GM23248 (cell line): ENCODE measurements at regions not wholly inside any gene's neighbourhood (a gene's known extent, or its start where the extent isn't known, plus 50 kb on each side); places are given as distances from the start of the nearest gene placed in this dataset.
"Not testable (repeated sequence)": the region's sequence is repeated elsewhere in the genome, so short reads cannot be mapped to it uniquely, and the experiment has no call there.

ENCODE experiments used
- DNase-seq: peaks from one replicate; pipeline ENCODE4 v3.0.0-alpha.2; 2015
- H2AFZ ChIP-seq: fragments of 200-600 bp; sonication (generic); 2 replicates; pipeline ENCODE4 v1.6.1; 2016; ENCODE audit warnings: antibody characterized with exemption
- H3F3A ChIP-seq: fragments of 200-600 bp; sonication (generic); 2 replicates; pipeline ENCODE4 v1.6.1; 2016; ENCODE audit warnings: mild to moderate bottlenecking, antibody characterized with exemption, mixed run types; ENCODE audit not compliant: insufficient read depth
- H3K27ac ChIP-seq: fragments of 200-600 bp; sonication (generic); 2 replicates; pipeline ENCODE4 v1.5.1; 2016; ENCODE audit warnings: mild to moderate bottlenecking
- H3K27me3 ChIP-seq: fragments of 200-600 bp; sonication (generic); replicated peaks from 2 replicates; pipeline ENCODE4 v1.6.1; 2016; ENCODE audit warnings: mild to moderate bottlenecking; ENCODE audit not compliant: insufficient read depth
- H3K36me3 ChIP-seq: fragments of 200-600 bp; sonication (generic); 2 replicates; pipeline ENCODE4 v1.6.1; 2016; ENCODE audit warnings: low read depth, mild to moderate bottlenecking
- H3K4me1 ChIP-seq: fragments of 200-600 bp; sonication (generic); 2 replicates; pipeline ENCODE4 v1.6.1; 2016; ENCODE audit warnings: mild to moderate bottlenecking; ENCODE audit not compliant: insufficient read depth
- H3K4me2 ChIP-seq: fragments of 200-600 bp; sonication (generic); one replicate; pipeline ENCODE4 v1.6.1; 2016; ENCODE audit warnings: mild to moderate bottlenecking; ENCODE audit not compliant: unreplicated experiment
- H3K4me3 ChIP-seq: fragments of 200-600 bp; sonication (generic); 2 replicates; pipeline ENCODE4 v1.5.1; 2016; ENCODE audit warnings: mild to moderate bottlenecking
- H3K79me2 ChIP-seq: fragments of 200-600 bp; sonication (generic); 2 replicates; pipeline ENCODE4 v1.6.1; 2016; ENCODE audit warnings: mild to moderate bottlenecking; ENCODE audit not compliant: insufficient read depth
- H3K9ac ChIP-seq: fragments of 200-600 bp; sonication (generic); 2 replicates; pipeline ENCODE4 v1.6.1; 2016; ENCODE audit warnings: mild to moderate bottlenecking
- H3K9me2 ChIP-seq: fragments of 200-600 bp; sonication (generic); 2 replicates; pipeline ENCODE4 v1.6.1; 2016; ENCODE audit warnings: mixed run types, mild to moderate bottlenecking, moderate library complexity; ENCODE audit not compliant: insufficient read depth
- H3K9me3 ChIP-seq: fragments of 200-600 bp; sonication (generic); one replicate; pipeline ENCODE4 v1.6.1; 2017; ENCODE audit warnings: low read depth
- H4K20me1 ChIP-seq: fragments of 200-600 bp; sonication (generic); 2 replicates; pipeline ENCODE4 v1.6.0; 2016; ENCODE audit not compliant: insufficient read depth
- EZH2 ChIP-seq: fragments of 200-600 bp; sonication (generic); IDR thresholded peaks from 2 replicates; pipeline ENCODE4 v1.6.1; 2018; ENCODE audit warnings: antibody characterized with exemption, mild to moderate bottlenecking; ENCODE audit not compliant: insufficient read depth, poor library complexity, severe bottlenecking
- EZH2phosphoT487 ChIP-seq: fragments of 200-600 bp; sonication (generic); IDR thresholded peaks from 2 replicates; pipeline ENCODE4 v1.6.1; 2018; ENCODE audit warnings: antibody characterized with exemption, moderate library complexity, mild to moderate bottlenecking, low read depth; ENCODE audit not compliant: insufficient read depth
- WGBS, 2 experiments: methylation state at CpG; one replicate each; pipeline ENCODE4 v1.1.6; 2015 to 2017; ENCODE audit warnings: low lambda C conversion rate in 2 of 2, low coverage in 1 of 2; ENCODE audit errors: missing lambda C conversion rate in 2 of 2; 5-methylcytosine and 5-hydroxymethylcytosine counted together
- in situ Hi-C: fragments of 300-500 bp; cut with MboI; formaldehyde crosslinking; loops from 2 replicates; pipeline ENCODE4 v1.15.0; 2020

DNA sequence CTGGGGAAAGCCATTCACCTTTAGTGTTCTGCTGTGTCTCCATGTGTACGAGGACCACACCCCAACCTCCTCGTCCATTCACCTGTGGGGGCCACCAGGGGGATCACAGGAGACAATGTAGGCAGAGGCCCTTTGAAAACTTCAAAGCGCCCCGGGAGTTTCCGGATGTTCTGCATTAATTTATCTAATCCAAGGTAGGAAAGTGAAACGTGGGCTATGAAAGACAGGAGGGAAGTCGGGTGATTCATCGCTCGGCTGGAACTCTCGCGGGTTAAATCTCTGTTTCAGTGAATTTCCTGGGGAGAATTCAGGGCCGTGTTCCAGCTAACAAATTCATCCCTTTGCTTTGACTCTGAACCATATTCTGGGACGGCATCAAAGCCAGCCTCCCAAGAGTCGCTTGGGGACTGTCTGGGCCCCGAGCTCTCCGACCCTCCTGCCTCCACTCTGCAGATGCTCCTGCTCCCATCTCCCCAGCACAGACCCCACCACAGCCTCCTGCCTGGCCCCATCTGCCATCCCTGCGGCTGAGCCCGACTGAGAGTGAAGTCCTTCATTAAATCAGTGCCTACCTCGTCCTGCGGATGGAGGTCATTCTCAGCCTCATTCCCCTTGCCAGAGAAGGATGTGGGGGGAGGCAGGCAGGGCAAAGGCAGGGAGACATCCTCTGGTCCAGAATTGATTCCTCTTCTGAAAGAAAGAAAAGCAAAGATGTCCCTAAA is 114.1 kb upstream of the CARD11 start:
- Histone ChIP-seq H3K4me1 (no peaks in the 10 kb centered on the region), H3K9me2 (no peaks in the 10 kb centered on the region), H3K9ac (no peak overlapping the region), H3K36me3 (no peaks in the 10 kb centered on the region), H3K4me2 (no peak overlapping the region), H3F3A (no peaks in the 10 kb centered on the region), H4K20me1 (no peaks in the 10 kb centered on the region), H3K27ac (no peak overlapping the region), H3K79me2 (no peaks in the 10 kb centered on the region), H2AFZ (0 out of 2 replicates have a peak overlapping the region, but pooled peaks have one; percentile 10), H3K9me3 (no peaks in the 10 kb centered on the region), H3K4me3 (no peak overlapping the region), H3K27me3 (peaks cover 7% of the 10 kb centered on the region; the same call in 1 of the 2 replicates)
- peak; percentile 34 for DNase-seq
- WGBS, 2 experiments = 11 to 13% methylated on average over 20 of the region's 20 CpGs
- TF ChIP-seq EZH2 (no peak), EZH2phosphoT487 (no peak)
- in situ Hi-C loops = loop anchor here (10.0 to 25.0 kb wide), 2 partner anchors 283 to 445 kb away; no protein-coding TSS in a partner anchor

DNA sequence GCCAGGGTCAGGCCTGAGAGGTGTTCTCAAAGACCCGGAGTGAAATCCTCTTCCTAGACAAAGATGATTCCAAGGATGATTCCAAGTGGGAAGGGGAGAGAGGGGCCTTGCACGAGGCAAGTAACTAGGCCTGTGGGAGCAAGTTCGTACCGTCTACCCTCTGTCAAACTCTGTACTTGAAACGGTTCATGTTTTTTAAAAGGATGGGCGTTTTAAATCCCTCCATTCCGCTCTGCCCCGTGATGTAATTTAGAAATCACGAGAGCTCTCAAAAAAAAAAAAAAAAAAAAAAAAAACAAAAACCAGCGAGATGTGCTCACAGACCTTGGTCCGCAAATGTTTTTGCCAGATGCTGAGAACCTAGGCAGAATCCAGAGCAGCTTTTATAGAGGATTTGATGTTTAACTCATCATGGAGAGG is 114.7 kb upstream of the CARD11 start:
- WGBS, 2 experiments = 5 to 6% methylated on average over 11 of the region's 11 CpGs
- 0 out of 2 replicates have a peak overlapping the region, but pooled peaks have one; percentile 10 for H2AFZ ChIP-seq
- TF ChIP-seq EZH2 (no peak), EZH2phosphoT487 (no peak)

DNA sequence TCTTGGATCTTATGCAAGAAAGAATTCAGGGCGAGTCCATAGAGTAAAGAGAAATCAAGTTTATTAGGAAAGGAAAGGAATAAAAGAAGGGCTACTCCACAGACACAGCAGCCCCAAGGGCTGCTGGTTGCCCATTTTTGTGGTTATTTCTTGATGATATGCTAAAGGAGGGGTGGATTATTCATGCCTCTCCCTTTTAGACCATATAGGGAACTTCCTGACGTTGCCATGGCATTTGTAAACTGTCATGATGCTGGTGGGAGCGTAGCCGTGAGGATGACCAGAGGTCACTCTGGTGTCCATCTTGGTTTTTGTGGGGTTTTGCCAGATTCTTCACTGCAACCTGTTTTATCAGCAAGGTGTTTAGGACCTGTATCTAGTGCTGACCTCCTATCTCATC is 115.4 kb upstream of the CARD11 start:
- no peak overlapping the region for H3K4me3 ChIP-seq
- in situ Hi-C loops = loop anchor here (10.0 to 25.0 kb wide), 2 partner anchors 284 to 447 kb away; no protein-coding TSS in a partner anchor
- no peak overlapping the region for H3K9ac ChIP-seq

More for the DNA sequence above, 114.7 kb upstream of the CARD11 start:
- DNase-seq = peak; percentile 3
- no peak overlapping the region for H3K27ac ChIP-seq
- H3K9ac ChIP-seq = no peak overlapping the region
- in situ Hi-C loops = loop anchor here (10.0 to 25.0 kb wide), 2 partner anchors 284 to 446 kb away; no protein-coding TSS in a partner anchor
- no peaks in the 10 kb centered on the region for H4K20me1 ChIP-seq
- H3K4me3 ChIP-seq = no peak overlapping the region
- no peaks in the 10 kb centered on the region for H3K36me3 ChIP-seq
- H3K4me1 ChIP-seq = no peaks in the 10 kb centered on the region
- peaks cover 7% of the 10 kb centered on the region; the same call in 1 of the 2 replicates for H3K27me3 ChIP-seq
- no peak overlapping the region for H3K4me2 ChIP-seq
- no peaks in the 10 kb centered on the region for H3F3A ChIP-seq
- no peaks in the 10 kb centered on the region for H3K79me2 ChIP-seq
- no peaks in the 10 kb centered on the region for H3K9me2 ChIP-seq
- H3K9me3 ChIP-seq = no peaks in the 10 kb centered on the region

GRCh38 chr7:3159445-3159844 is 115.8 kb upstream of the CARD11 start:
- WGBS, 2 experiments = 86% methylated on average over 3 of the region's 3 CpGs; no CpG with 5 or more reads in 1 of the 2 experiments
- Histone ChIP-seq H2AFZ (no peak overlapping the region), H3K9ac (no peak overlapping the region), H3K4me1 (no peaks in the 10 kb centered on the region), H4K20me1 (no peaks in the 10 kb centered on the region), H3K4me2 (no peak overlapping the region), H3F3A (no peaks in the 10 kb centered on the region), H3K9me3 (no peaks in the 10 kb centered on the region), H3K4me3 (no peak overlapping the region), H3K27ac (no peak overlapping the region), H3K27me3 (peaks cover 7% of the 10 kb centered on the region; the same call in 1 of the 2 replicates), H3K79me2 (no peaks in the 10 kb centered on the region), H3K9me2 (no peaks in the 10 kb centered on the region), H3K36me3 (no peaks in the 10 kb centered on the region)
- TF ChIP-seq EZH2 = no peak
- TF ChIP-seq EZH2phosphoT487 = no peak
- in situ Hi-C loops = loop anchor here (10.0 to 25.0 kb wide), 2 partner anchors 285 to 447 kb away; no protein-coding TSS in a partner anchor
- DNase-seq = no peak

More for the DNA sequence above, 115.4 kb upstream of the CARD11 start:
- no peak overlapping the region for H3K27ac ChIP-seq
- H3K79me2 ChIP-seq = no peaks in the 10 kb centered on the region
- H3K9me2 ChIP-seq = no peaks in the 10 kb centered on the region
- H3K4me2 ChIP-seq = no peak overlapping the region
- H3K27me3 ChIP-seq = peaks cover 7% of the 10 kb centered on the region; the same call in 1 of the 2 replicates
- H3F3A ChIP-seq = no peaks in the 10 kb centered on the region
- no peak overlapping the region for H2AFZ ChIP-seq
- no peak for DNase-seq
- H3K36me3 ChIP-seq = no peaks in the 10 kb centered on the region
- H4K20me1 ChIP-seq = no peaks in the 10 kb centered on the region
- H3K9me3 ChIP-seq = no peaks in the 10 kb centered on the region
- WGBS, 2 experiments = 61 to 65% methylated on average over 4 of the region's 4 CpGs
- TF ChIP-seq EZH2phosphoT487 = no peak
- no peak for TF ChIP-seq EZH2
- no peaks in the 10 kb centered on the region for H3K4me1 ChIP-seq

GRCh38 chr7:3159926-3160325 is 116.3 kb upstream of the CARD11 start:
- H3K36me3 ChIP-seq, H3K9me2 ChIP-seq, H3K79me2 ChIP-seq, DNase-seq, H3K27ac ChIP-seq, H3K9me3 ChIP-seq, H3K4me2 ChIP-seq, H3F3A ChIP-seq, H3K4me3 ChIP-seq, H3K27me3 ChIP-seq, H3K9ac ChIP-seq, H3K4me1 ChIP-seq, H4K20me1 ChIP-seq, H2AFZ ChIP-seq: not testable (repeated sequence)
- 65 to 71% methylated on average over 5 of the region's 5 CpGs for WGBS, 2 experiments
- in situ Hi-C loops = loop anchor here (10.0 to 25.0 kb wide), 2 partner anchors 285 to 448 kb away; no protein-coding TSS in a partner anchor
